NCI-H128 (cell line): ENCODE measurements at regions not wholly inside any gene's neighbourhood (a gene's known extent, or its start where the extent isn't known, plus 50 kb on each side); places are given as distances from the start of the nearest gene placed in this dataset.
"Not testable (repeated sequence)": the region's sequence is repeated elsewhere in the genome, so short reads cannot be mapped to it uniquely, and the experiment has no call there.

ENCODE experiments used
- DNase-seq: peaks from one replicate; lab custom pipeline; 2025; ENCODE audit not compliant: unreplicated experiment; lab: John Stamatoyannopoulos, UW

DNA sequence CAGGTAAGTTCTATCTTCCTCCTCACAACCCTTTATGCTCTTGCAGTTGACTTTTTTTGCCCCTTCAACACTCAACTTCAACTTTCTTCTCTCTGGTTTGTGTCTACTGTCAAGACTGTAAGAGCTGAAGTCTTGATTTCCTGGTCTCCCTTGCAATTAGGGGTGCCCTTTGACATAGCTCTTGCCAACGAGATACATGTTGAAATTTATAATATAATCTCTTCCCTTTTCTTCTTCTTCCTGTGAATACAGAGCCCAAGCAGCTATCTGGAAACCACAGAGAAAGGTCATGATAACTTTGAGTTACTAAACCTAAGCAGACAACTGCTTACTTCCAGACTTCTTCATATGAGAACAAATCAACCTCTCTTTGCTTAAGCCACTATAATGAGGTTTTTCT is 163.5 kb downstream of the MC4R start:
- no peak for DNase-seq

DNA sequence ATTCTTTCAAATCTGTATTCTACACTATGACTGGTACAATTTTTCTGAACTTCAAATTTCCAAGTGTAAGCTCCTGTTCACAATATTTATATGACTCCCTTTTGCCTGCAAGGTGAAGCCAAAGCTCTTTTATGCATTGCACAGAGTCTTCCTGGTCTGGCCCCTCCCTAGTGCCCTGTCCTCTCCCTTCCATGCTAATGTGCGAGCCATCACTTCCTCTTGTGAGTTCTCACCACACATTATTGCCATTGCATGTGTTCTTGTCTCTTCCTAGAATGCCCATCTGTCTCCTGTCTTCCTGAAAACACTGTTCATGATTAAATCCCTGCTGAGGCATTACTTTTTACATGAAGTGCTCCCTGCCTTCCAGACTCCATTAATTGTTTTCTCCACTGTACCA is 169.9 kb downstream of the MC4R start:
- DNase-seq: no peak

- no peak for DNase-seq
Measured at GRCh38 chr18:60200558-60200957, 172.0 kb downstream of the MC4R start.

GRCh38 chr18:60199505-60199904 is 173.1 kb downstream of the MC4R start:
- DNase-seq: no peak

GRCh38 chr18:60197671-60198462 is 174.7 kb downstream of the MC4R start:
- no peak for DNase-seq

GRCh38 chr18:60196836-60197606 is 175.6 kb downstream of the MC4R start:
- DNase-seq: no peak

- no peak for DNase-seq
Measured at GRCh38 chr18:60193780-60194179, 178.8 kb downstream of the MC4R start.

GRCh38 chr18:60191926-60192325 is 180.6 kb downstream of the MC4R start:
- no peak for DNase-seq

DNA sequence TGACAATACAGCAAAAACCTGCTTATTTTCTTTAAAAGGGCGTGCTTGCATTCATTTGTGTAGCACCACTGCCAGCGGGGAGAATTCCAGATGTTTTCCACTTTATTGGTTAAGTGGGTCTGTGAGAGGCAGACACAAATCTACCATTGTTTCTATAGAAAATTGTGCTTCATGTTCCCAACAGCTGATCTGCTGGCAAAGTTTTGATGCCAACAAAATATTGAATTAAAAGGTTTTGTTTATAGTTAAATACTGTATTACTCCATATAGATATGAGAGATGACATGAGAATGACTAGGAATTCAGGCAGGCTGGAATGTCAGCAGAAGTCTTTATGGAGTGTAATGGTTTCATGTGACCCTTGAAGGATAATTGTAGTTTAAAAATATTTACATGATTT is 182.7 kb downstream of the MC4R start:
- no peak for DNase-seq

- no peak for DNase-seq
Measured at GRCh38 chr18:60188958-60189357, 183.6 kb downstream of the MC4R start.

GRCh38 chr18:60182223-60182622 is 190.4 kb downstream of the MC4R start:
- no peak for DNase-seq

DNA sequence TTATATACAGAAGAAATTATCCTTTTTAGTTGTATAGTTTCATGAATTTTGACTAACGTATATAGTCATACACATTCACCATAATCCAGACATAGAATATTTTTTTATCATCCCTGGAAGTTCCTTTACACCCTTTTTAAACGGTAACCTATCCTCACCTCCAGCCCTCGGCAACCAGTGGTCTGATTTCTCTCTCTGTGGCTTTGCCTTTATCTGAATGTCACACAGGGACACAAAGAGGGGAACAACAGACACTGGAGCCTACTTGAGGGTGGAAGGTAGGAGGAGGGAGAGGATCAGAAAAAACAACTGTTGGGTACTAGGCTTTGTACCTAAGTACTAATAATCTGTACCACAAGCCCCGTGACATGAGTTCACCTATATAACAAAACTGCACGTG is 191.9 kb downstream of the MC4R start:
- no peak for DNase-seq

DNA sequence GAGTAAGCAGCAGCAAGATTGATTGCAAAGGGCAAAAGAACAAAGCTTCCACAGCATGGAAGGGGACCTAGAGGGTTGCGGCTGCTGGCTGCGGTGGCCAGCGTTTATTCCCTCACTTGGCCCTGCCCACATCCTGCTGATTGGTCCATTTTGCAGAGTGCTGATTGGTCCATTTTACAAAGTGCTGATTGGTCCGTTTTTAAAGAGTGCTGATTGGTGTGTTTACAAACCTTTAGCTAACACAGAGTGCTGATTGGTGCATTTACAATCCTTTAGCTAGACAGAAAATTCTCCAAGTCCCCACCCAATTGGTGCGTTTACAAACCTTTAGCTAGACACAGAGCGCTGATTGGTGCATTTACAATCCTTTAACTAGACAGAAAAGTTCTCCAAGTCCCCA is 194.4 kb downstream of the MC4R start:
- not testable (repeated sequence) for DNase-seq

DNA sequence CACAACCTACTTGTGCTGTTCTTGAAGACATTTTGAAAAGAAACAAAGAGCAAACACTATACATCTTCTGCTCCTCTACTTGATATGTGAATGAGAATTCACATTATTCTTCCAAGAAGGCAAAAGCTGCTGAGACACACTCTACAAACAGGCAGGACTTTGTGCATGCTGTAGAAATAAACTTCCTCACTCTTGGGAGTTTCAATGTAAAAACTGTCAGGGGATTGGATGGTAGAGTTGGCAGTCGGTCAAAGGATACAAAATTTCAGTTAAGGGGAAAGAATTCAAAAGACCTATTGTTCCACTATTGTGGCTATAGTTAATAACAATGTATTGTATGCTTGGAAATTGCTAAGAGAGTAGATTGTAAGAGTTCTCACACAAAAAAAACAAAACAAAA is 196.3 kb downstream of the MC4R start:
- no peak for DNase-seq

DNA sequence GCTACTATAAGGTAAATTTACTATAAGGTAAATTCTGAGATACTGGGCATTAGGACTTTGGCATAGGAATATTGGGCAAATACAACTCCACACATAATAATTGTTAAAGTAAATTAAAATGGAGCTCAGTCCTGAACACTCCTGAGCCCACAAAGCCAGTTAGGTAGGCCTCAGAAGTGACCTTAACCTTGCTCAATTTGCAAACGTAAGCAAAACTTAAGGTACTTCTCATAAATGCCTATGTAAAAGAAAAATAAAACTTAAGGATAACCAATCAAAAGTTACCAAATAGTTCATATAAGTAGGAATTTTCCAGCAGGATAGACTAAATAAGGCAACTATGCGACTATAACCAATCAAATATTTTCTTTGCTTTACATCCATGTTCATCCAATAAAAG is 197.7 kb downstream of the MC4R start:
- no peak for DNase-seq

- DNase-seq: no peak
Measured at GRCh38 chr18:60172030-60172429, 200.5 kb downstream of the MC4R start.

GRCh38 chr18:60163622-60164021 is 209.0 kb downstream of the MC4R start:
- no peak for DNase-seq

DNA sequence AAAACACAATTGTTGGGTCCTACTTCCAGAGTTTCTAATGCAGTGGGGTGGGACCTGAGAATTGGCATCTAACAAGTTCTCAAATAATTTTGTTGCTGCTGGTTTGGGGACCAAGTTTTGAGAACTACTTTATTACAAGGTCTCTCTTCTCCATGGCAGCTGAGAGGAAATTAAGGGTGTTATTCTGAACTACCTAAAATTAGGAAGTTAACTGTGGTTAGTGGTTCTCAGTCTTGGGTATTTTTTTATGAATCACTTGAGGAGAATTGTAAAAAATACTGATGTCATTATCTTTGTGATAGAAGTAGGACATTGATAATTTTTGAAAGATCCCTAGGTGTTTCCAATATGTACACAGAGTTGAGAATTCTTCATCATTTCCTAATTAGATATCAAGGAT is 210.2 kb downstream of the MC4R start:
- DNase-seq: no peak

DNA sequence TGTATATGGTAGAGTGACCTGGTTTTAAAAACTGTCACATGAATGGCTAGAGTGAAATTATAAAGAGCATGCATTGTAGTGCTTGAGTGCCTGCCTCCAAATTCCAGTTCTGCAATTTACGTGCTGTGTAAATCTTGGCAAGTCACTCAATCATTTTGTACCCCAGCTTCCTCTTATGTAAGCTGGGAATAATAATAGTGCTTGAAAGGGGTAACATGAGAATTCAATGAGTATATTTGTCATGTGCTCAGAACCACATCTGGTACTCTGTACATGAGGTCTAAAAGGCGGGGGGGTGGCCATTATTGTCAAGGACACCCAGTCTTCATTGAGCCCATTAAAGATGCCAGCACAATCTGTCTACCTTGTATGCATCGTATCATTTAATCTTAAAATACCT is 214.8 kb downstream of the MC4R start:
- DNase-seq: peak; percentile 42

DNA sequence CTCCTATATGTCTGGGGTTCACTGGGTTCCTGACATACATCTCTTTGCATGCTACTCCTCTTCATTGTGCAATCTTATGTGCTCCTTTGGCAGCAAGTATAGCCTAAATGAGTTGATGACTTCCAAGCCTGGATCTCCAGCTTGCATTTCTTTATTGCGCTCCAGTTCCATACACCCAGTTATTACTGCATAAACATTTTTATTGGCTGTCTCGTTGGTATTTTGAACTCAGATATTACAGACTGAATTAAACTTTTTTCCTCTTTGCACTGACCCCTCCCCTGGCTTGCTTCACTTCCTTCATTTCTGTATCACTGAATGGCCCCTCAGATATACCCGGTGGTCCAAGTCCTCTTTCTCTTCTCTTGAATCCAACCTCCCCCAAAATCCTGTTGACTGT is 219.2 kb downstream of the MC4R start:
- DNase-seq: no peak

- no peak for DNase-seq
Measured at GRCh38 chr18:60149316-60149715, 223.3 kb downstream of the MC4R start.

- DNase-seq: no peak
Measured at GRCh38 chr18:60147323-60147722, 225.3 kb downstream of the MC4R start.
